ENCODE measurements at regions not wholly inside any gene's neighbourhood (a gene's known extent, or its start where the extent isn't known, plus 50 kb on each side); places are given as distances from the start of the nearest gene placed in this dataset.

DNA sequence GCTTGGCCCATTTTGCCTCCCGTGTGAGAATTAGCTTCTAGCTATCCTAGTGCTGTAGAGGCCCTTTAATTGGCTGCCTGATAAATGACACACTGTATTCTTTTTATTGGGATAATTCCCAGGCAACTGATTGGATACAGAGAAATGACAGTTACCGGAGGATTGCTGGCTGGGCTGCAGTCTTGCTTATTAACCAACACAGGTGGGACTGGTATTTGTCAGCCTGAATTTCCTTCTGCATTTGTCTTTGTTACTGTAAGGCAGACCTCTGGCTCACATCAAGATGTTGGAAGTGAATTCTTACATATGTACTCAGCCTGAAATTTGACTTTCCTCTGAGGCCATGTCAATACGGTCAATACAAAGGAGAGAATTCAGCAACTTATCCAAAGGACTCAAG is 650.8 kb upstream of the SOX9 start (continued):
- TF ChIP-seq, protein P1, sequence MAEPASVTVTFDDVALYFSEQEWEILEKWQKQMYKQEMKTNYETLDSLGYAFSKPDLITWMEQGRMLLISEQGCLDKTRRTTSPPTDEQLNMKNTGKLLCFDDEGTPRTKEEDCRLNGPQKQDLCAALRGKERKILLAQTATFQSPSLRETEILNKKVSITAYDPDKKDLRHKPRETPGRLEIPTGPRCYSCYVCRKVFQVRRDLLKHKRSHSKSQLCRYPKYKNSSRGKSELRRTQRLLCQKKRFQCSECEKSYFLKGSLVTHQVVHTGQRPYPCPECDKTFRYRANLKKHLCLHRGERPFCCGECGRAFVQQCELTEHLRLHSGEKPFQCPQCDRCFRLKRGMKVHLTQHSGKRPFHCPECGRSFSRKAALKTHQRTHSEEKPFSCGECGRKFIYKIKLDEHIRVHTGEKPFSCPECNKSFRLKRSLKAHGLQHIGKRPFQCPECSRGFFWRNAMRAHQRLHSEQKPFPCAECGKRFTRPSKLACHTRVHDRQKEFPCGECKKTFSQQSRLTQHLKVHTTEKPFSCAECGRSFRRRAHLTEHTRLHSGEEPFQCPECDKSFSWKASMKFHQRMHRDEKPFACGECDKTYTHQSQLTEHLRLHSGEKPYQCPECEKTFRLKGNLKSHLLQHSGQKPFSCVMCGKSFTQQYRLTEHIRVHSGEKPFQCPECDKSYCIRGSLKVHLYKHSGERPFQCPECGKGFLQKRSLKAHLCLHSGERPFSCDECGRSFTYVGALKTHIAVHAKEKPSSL (CRISPR knock-in tag; conservative IDR thresholded peaks at IDR 0.05) = no peak
- TF ChIP-seq OVOL2 (CRISPR knock-in tag; IDR thresholded peaks at IDR 0.05; ENCODE audit: borderline replicate concordance) (no peak), ZNF423 (CRISPR knock-in tag; IDR thresholded peaks at IDR 0.05) (no peak), HMGA2 (CRISPR knock-in tag; IDR thresholded peaks at IDR 0.05) (no peak), CREM (CRISPR knock-in tag; IDR thresholded peaks at IDR 0.05) (no peak), NR1H2 (CRISPR knock-in tag; IDR thresholded peaks at IDR 0.05) (no peak)
- TF ChIP-seq, protein P2, sequence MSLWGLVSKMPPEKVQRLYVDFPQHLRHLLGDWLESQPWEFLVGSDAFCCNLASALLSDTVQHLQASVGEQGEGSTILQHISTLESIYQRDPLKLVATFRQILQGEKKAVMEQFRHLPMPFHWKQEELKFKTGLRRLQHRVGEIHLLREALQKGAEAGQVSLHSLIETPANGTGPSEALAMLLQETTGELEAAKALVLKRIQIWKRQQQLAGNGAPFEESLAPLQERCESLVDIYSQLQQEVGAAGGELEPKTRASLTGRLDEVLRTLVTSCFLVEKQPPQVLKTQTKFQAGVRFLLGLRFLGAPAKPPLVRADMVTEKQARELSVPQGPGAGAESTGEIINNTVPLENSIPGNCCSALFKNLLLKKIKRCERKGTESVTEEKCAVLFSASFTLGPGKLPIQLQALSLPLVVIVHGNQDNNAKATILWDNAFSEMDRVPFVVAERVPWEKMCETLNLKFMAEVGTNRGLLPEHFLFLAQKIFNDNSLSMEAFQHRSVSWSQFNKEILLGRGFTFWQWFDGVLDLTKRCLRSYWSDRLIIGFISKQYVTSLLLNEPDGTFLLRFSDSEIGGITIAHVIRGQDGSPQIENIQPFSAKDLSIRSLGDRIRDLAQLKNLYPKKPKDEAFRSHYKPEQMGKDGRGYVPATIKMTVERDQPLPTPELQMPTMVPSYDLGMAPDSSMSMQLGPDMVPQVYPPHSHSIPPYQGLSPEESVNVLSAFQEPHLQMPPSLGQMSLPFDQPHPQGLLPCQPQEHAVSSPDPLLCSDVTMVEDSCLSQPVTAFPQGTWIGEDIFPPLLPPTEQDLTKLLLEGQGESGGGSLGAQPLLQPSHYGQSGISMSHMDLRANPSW (CRISPR knock-in tag; conservative IDR thresholded peaks at IDR 0.05; ENCODE audit: low read depth) = no peak
- TF ChIP-seq, protein P3, sequence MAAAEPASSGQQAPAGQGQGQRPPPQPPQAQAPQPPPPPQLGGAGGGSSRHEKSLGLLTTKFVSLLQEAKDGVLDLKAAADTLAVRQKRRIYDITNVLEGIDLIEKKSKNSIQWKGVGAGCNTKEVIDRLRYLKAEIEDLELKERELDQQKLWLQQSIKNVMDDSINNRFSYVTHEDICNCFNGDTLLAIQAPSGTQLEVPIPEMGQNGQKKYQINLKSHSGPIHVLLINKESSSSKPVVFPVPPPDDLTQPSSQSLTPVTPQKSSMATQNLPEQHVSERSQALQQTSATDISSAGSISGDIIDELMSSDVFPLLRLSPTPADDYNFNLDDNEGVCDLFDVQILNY (CRISPR knock-in tag; IDR thresholded peaks at IDR 0.05) = no peak
- TF ChIP-seq, protein P4, sequence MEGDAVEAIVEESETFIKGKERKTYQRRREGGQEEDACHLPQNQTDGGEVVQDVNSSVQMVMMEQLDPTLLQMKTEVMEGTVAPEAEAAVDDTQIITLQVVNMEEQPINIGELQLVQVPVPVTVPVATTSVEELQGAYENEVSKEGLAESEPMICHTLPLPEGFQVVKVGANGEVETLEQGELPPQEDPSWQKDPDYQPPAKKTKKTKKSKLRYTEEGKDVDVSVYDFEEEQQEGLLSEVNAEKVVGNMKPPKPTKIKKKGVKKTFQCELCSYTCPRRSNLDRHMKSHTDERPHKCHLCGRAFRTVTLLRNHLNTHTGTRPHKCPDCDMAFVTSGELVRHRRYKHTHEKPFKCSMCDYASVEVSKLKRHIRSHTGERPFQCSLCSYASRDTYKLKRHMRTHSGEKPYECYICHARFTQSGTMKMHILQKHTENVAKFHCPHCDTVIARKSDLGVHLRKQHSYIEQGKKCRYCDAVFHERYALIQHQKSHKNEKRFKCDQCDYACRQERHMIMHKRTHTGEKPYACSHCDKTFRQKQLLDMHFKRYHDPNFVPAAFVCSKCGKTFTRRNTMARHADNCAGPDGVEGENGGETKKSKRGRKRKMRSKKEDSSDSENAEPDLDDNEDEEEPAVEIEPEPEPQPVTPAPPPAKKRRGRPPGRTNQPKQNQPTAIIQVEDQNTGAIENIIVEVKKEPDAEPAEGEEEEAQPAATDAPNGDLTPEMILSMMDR (IDR thresholded peaks at IDR 0.05) = no peak
- TF ChIP-seq, protein P5, sequence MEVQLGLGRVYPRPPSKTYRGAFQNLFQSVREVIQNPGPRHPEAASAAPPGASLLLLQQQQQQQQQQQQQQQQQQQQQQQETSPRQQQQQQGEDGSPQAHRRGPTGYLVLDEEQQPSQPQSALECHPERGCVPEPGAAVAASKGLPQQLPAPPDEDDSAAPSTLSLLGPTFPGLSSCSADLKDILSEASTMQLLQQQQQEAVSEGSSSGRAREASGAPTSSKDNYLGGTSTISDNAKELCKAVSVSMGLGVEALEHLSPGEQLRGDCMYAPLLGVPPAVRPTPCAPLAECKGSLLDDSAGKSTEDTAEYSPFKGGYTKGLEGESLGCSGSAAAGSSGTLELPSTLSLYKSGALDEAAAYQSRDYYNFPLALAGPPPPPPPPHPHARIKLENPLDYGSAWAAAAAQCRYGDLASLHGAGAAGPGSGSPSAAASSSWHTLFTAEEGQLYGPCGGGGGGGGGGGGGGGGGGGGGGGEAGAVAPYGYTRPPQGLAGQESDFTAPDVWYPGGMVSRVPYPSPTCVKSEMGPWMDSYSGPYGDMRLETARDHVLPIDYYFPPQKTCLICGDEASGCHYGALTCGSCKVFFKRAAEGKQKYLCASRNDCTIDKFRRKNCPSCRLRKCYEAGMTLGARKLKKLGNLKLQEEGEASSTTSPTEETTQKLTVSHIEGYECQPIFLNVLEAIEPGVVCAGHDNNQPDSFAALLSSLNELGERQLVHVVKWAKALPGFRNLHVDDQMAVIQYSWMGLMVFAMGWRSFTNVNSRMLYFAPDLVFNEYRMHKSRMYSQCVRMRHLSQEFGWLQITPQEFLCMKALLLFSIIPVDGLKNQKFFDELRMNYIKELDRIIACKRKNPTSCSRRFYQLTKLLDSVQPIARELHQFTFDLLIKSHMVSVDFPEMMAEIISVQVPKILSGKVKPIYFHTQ (CRISPR knock-in tag; IDR thresholded peaks at IDR 0.05) = no peak

DNA sequence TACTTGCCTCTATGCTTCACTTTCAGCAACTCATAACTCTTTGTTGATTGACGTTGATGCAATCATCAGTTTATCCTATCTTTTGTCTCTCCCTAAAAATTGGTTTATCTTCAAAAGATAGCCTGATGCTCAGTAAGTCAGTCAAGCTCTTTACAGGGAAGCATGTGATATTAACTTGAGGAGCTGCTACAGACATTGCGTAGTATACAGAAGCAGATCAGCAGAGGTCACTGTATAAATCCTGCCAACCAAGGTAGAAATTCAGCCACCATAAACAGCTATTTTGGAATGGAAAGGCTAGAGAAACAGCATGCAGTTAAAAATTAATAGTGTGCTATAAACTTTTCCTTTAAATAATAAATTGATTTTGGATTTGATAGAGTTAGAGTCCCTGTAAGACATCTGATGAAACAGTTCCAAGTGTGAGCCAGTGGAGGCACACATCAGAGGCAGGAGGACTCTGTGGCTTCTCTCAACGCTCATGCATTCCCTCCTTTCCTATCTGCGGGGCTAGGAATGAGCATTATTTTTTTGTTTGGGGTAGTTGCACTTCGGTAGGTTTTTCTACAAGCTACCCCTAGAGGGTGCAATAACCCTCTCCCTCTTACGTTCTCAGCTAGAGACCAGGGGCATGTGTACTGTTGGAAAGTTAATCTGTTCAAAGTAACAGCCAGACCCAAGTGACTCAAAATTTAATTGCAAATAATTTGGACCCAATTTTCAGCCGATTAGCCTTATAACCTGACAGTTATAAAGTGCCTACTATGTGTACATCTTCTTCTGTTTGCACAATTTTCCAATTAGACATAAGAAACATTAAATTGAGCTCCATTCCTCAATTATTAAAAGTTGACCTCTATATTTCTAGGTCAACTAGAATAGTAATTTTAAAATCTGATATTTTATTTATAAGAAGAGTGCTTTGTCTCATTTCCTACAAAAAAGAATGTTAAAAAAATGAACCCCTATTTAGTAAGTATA is 647.7 kb upstream of the SOX9 start:
- ATAC-seq (peak; percentile 95), DNase-seq (ENCODE audit: low spot score) (peak; percentile 11)
- no peak overlapping the region for H3K27ac Mint-ChIP-seq
- no peak overlapping the region for H3K4me3 Mint-ChIP-seq
- ChIA-PET CTCF (interaction anchor here (0.7 to 3.2 kb wide), 20 partner anchors 9 to 1084 kb away, joined by 3 to 26 read pairs (median 4); partner anchors contain the start of gene SOX9), POLR2A (no interaction called here)
- H3K4me1 Mint-ChIP-seq = peaks cover 6% of the 10 kb centered on the region; the same call in 1 of the 2 replicates
- H3K36me3 Mint-ChIP-seq = no peaks in the 10 kb centered on the region
- H3K27me3 Mint-ChIP-seq (ENCODE audit: low read depth) = no peaks in the 10 kb centered on the region
- no peaks in the 10 kb centered on the region for H3K9me3 Mint-ChIP-seq
- TF ChIP-seq, protein P4 (IDR thresholded peaks at IDR 0.05) = peak; percentile 66
- TF ChIP-seq CREM (CRISPR knock-in tag; IDR thresholded peaks at IDR 0.05) (no peak), MXD4 (CRISPR knock-in tag; IDR thresholded peaks at IDR 0.05; ENCODE audit: borderline replicate concordance) (no peak)
- TF ChIP-seq, protein P6, sequence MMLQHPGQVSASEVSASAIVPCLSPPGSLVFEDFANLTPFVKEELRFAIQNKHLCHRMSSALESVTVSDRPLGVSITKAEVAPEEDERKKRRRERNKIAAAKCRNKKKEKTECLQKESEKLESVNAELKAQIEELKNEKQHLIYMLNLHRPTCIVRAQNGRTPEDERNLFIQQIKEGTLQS (CRISPR knock-in tag; conservative IDR thresholded peaks at IDR 0.05) = no peak
